ENCODE measurements at regions not wholly inside any gene's neighbourhood (a gene's known extent, or its start where the extent isn't known, plus 50 kb on each side); places are given as distances from the start of the nearest gene placed in this dataset.
"Not testable (repeated sequence)": the region's sequence is repeated elsewhere in the genome, so short reads cannot be mapped to it uniquely, and the experiment has no call there.

DNA sequence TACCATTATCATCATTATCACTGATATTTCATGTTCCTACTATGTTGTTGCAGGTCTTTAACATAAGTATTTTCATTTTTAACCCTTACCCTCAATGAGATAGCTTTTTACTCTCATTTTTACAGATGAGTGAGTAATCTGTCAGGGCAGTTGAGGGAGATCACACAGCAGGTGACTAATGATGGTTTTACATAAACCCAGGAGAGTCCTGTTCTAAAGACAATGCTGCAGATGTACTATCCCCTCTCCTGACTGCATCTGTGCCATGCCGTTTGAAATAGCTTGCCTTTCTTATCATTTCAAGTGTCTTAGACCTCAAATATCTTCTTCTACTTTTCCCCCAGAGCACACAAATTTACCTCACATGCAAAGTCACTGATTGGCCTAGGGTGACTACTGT lies 1552.1 kb upstream of the SEL1L start:
- intact Hi-C loops (cut with DNase I, micrococcal nuclease), result no loop called here
- no peaks in the 10 kb centered on the region for H3K36me3 ChIP-seq (ENCODE audit: low read depth)
- ATAC-seq (no peak), DNase-seq (no peak)
- no peak for TF ChIP-seq CTCF (IDR thresholded peaks at IDR 0.05)
- no peak overlapping the region for H3K4me3 ChIP-seq
- no peaks in the 10 kb centered on the region for H3K9me3 ChIP-seq
- no peaks in the 10 kb centered on the region for H3K4me1 ChIP-seq (ENCODE audit: low read depth)

DNA sequence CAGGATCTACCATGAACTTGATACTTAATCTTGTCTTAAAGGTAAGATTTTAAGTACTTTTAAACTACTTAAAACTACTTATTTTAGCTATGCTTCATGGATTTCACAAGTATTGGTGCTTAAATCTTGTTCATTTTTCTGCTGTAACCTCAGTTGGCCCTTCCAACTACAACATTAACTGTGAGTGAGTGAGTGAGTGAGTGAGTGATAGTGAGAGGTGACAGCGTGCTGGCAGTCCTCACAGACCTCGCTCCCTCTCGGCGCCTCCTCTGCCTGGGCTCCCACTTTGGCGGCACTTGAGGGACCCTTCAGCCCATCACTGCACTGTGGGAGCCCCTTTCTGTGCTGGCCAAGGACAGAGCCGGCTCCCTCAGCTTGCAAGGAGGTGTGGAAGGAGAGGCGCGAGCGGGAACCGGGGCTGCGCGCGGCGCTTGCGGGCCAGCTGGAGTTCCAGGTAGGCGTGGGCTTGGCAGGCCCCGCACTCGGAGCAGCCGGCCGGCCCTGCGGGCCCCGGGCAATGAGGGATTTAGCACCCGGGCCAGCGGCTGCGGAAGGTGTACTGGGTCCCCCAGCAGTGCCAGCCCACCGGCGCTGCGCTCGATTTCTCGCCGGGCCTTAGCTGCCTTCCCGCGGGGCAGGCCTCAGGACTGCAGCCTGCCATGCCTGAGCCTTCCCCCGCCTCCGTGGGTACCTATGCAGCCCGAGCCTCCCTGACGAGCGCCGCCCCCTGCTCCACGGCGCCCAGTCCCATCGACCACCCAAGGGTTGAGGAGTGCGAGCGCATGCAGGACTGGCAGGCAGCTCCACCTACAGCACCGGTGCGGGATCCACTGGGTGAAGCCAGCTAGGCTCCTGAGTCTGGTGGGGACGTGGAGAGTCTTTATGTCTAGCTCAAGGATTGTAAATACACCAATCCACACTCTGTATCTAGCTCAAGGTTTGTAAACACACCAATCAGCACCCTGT lies 1558.6 kb upstream of the SEL1L start:
- H3K9me3 ChIP-seq; H3K4me1 ChIP-seq (ENCODE audit: low read depth); H3K4me3 ChIP-seq; DNase-seq; ATAC-seq; intact Hi-C loops (cut with DNase I, micrococcal nuclease); H3K36me3 ChIP-seq (ENCODE audit: low read depth): not testable (repeated sequence)

- DNase-seq (no peak), ATAC-seq (no peak)
- Histone ChIP-seq H3K9me3 (peaks cover 4% of the 10 kb centered on the region), H3K4me3 (no peak overlapping the region), H3K36me3 (ENCODE audit: low read depth) (no peaks in the 10 kb centered on the region), H3K4me1 (ENCODE audit: low read depth) (no peaks in the 10 kb centered on the region)
- no peak for TF ChIP-seq CTCF (IDR thresholded peaks at IDR 0.05)
- intact Hi-C loops (cut with DNase I, micrococcal nuclease), result no loop called here
Measured at GRCh38 chr14:83096092-83096491, 1562.4 kb upstream of the SEL1L start.

- DNase-seq (no peak), ATAC-seq (no peak)
- Histone ChIP-seq H3K9me3 (peaks cover 12% of the 10 kb centered on the region), H3K4me1 (ENCODE audit: low read depth) (no peaks in the 10 kb centered on the region), H3K36me3 (ENCODE audit: low read depth) (no peaks in the 10 kb centered on the region), H3K4me3 (no peak overlapping the region)
- no peak for TF ChIP-seq CTCF (IDR thresholded peaks at IDR 0.05)
- intact Hi-C loops (cut with DNase I, micrococcal nuclease), result no loop called here
Measured at GRCh38 chr14:83101846-83102245, 1568.2 kb upstream of the SEL1L start.

- intact Hi-C loops (cut with DNase I, micrococcal nuclease), result no loop called here
- ATAC-seq, result no peak
- Histone ChIP-seq H3K36me3 (ENCODE audit: low read depth) (no peaks in the 10 kb centered on the region), H3K4me3 (no peak overlapping the region), H3K4me1 (ENCODE audit: low read depth) (no peaks in the 10 kb centered on the region), H3K9me3 (peaks cover 2% of the 10 kb centered on the region)
- DNase-seq, result no peak
- no peak for TF ChIP-seq CTCF (IDR thresholded peaks at IDR 0.05)
Measured at GRCh38 chr14:83118029-83118428, 1584.4 kb upstream of the SEL1L start.

DNA sequence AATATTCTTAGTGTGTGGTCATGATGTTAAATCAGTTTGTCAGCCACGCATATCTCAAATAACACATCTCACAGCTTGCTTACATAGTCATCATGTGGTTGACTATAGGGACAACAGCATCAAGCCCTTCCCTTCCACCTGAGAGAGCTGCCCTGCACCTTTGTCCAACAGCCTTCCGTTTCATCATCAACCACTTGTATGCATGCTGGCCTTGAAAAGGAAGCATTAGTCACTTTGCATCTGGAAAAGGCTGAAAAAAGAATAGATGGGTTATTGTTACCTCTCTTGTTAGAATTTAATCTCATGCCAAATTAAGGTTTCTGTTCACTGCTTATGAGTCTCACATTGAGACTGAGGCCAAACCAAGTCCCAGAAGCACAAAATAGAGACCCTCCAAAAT lies 1586.5 kb upstream of the SEL1L start:
- Histone ChIP-seq H3K4me3 (no peak overlapping the region), H3K4me1 (ENCODE audit: low read depth) (no peaks in the 10 kb centered on the region), H3K36me3 (ENCODE audit: low read depth) (no peaks in the 10 kb centered on the region), H3K9me3 (peaks cover 3% of the 10 kb centered on the region)
- TF ChIP-seq CTCF (IDR thresholded peaks at IDR 0.05), result no peak
- DNase-seq, result no peak
- intact Hi-C loops (cut with DNase I, micrococcal nuclease), result no loop called here
- no peak for ATAC-seq

Measured in mucosa of descending colon (tissue), 3 donors.